Epithelial cell of proximal tubule (primary cell): ENCODE measurements at regions not wholly inside any gene's neighbourhood (a gene's known extent, or its start where the extent isn't known, plus 50 kb on each side); places are given as distances from the start of the nearest gene placed in this dataset.
"Not testable (repeated sequence)": the region's sequence is repeated elsewhere in the genome, so short reads cannot be mapped to it uniquely, and the experiment has no call there.

Source experiments
- DNase-seq: peaks from one replicate; pipeline ENCODE4 v3.0.0-alpha.2; 2011; ENCODE audit warnings: low read depth
- H3K4me3 ChIP-seq: 2 replicates; pipeline ENCODE4 v1.5.1; 2011; ENCODE audit warnings: low read depth, mild to moderate bottlenecking, low read length
- TF ChIP-seq, protein P1 (sequence below): conservative IDR thresholded peaks from 2 replicates; pipeline ENCODE4 v1.5.1; 2012; ENCODE audit warnings: low read depth, mild to moderate bottlenecking, low read length

DNA sequence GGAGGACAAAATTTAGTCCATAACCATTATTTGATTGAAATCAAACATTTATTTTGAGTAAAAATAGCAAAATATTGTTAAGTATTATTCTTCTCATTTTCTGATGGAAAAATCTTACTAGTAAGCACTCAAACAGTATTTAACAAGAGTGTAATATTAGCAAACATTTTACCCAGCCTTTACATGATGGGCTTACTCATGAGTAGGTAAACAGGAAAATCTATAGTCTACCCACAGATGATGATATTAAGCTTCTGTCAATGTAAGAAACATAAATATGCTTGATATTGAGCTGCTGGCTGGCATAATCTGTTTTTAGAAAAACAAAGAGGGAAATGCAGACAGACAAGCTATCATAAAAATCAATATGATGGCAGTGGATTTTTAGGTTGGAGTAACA lies 418.5 kb upstream of the COX7C start:
- TF ChIP-seq, protein P1, sequence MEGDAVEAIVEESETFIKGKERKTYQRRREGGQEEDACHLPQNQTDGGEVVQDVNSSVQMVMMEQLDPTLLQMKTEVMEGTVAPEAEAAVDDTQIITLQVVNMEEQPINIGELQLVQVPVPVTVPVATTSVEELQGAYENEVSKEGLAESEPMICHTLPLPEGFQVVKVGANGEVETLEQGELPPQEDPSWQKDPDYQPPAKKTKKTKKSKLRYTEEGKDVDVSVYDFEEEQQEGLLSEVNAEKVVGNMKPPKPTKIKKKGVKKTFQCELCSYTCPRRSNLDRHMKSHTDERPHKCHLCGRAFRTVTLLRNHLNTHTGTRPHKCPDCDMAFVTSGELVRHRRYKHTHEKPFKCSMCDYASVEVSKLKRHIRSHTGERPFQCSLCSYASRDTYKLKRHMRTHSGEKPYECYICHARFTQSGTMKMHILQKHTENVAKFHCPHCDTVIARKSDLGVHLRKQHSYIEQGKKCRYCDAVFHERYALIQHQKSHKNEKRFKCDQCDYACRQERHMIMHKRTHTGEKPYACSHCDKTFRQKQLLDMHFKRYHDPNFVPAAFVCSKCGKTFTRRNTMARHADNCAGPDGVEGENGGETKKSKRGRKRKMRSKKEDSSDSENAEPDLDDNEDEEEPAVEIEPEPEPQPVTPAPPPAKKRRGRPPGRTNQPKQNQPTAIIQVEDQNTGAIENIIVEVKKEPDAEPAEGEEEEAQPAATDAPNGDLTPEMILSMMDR, result no peak
- DNase-seq, result no peak

GRCh38 chr5:86228147-86228546 lies 389.6 kb upstream of the COX7C start:
- DNase-seq, result no peak
- TF ChIP-seq, protein P1, result no peak
- H3K4me3 ChIP-seq, result no peak overlapping the region

More for the DNA sequence above, 418.5 kb upstream of the COX7C start:
- H3K4me3 ChIP-seq, result no peak overlapping the region

GRCh38 chr5:86232246-86232645 lies 385.5 kb upstream of the COX7C start:
- H3K4me3 ChIP-seq, result no peak overlapping the region
- no peak for DNase-seq
- TF ChIP-seq, protein P1, result no peak

DNA sequence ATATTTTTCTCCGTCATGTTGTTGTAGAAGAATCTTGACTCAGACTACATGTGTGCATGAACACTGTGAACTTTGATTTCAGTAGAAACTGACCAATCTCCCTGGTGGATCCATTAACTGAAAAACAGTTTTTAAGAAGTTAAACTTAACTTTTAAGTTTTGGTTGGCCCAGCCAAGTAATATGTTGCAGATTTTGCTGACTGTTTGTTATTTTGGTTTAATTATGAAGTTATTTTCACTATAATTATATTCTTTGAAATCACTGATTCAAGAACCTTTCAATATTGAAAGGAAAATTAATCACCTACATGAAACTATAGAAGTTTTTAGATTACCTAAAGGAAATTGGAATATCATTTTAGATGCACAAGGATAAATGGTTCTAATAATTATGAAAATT lies 373.6 kb upstream of the COX7C start:
- TF ChIP-seq, protein P1, result no peak
- no peak for DNase-seq
- H3K4me3 ChIP-seq, result no peak overlapping the region

- no peak overlapping the region for H3K4me3 ChIP-seq
- no peak for DNase-seq
- TF ChIP-seq, protein P1, result no peak
These were observed 359.9 kb upstream of the COX7C start for GRCh38 chr5:86257871-86258270.

GRCh38 chr5:86284400-86285190 lies 333.1 kb upstream of the COX7C start:
- H3K4me3 ChIP-seq, DNase-seq: not testable (repeated sequence)

GRCh38 chr5:86287437-86287836 lies 330.3 kb upstream of the COX7C start:
- DNase-seq, H3K4me3 ChIP-seq: not testable (repeated sequence)

DNA sequence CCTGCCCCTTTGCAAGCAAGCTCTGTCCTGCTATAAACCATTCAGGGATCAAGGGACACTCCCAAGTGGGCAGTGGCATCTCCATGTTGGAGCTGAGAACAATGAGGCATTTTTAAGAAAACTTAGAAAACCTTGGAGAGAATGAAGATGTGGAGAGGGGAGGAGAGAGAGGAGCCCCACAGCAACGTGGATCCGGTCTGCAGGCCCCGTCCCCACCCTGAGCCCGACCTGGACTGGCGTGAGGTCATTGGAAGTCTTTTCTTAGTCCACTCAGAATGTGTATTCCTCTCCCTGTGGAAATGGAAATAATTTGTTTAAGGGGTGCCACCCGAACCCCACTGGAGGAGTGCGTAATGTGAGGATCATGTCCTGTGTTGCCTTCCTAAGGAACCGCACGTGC lies 328.0 kb upstream of the COX7C start:
- not testable (repeated sequence) for H3K4me3 ChIP-seq, DNase-seq

DNA sequence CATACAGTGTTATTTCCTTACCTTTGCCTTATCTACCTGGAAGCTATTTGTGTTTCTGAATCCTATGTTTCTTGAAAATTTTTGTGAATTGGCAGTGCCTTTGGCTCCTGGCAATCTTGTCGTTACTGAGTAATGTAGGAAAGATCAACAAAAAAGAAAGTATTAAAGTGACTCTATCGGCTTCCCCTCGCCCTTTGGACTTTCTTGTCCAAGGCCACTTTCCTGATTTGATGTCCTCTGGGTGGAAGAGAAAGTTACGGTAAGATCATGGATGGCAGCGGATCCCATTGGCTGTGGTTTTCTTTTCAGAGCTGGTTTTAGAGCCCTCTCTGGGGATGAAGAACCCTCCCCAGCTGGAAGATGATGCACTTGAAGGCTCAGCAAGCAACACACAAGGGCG lies 324.9 kb upstream of the COX7C start:
- DNase-seq, H3K4me3 ChIP-seq: not testable (repeated sequence)

DNA sequence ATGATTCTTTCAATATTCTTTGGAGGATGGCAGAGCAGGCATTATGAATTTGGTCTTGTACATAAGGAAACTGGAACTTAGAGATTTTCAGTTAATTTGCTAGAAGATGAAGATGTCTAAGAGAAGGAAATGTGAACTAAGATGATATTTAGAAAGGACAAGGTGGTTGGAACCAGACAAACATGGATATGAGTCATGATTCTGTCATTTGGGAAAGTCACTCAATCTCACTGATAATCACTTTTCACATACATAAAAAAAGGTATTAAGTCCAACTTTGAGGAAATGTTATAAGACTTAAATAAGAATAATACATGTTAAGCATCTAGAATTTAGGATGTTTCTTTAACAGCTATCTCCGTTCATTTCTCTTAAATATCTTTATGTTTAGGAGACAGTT lies 315.1 kb upstream of the COX7C start:
- not testable (repeated sequence) for H3K4me3 ChIP-seq, DNase-seq
